DND-41 (cell line): ENCODE measurements at regions not wholly inside any gene's neighbourhood (a gene's known extent, or its start where the extent isn't known, plus 50 kb on each side); places are given as distances from the start of the nearest gene placed in this dataset.

Experiments used
- CTCF ChIP-seq: IDR thresholded peaks from 2 replicates; pipeline ENCODE4 v1.5.1; 2012; ENCODE audit warnings: borderline replicate concordance, low read length, moderate library complexity, mild to moderate bottlenecking; ENCODE audit not compliant: poor library complexity, severe bottlenecking; ENCODE audit errors: extremely low read depth
- EZH2 ChIP-seq: IDR thresholded peaks from 3 replicates; pipeline ENCODE4 v1.6.1; 2012; ENCODE audit warnings: borderline replicate concordance, low read depth, mild to moderate bottlenecking, moderate library complexity, low read length, inconsistent platforms; ENCODE audit not compliant: severe bottlenecking

GRCh38 chr17:34770586-34770985 lies 190.7 kb downstream of the CCT6B start:
- TF ChIP-seq EZH2 (no peak), CTCF (no peak)
